NB4 (cell line): ENCODE measurements at regions not wholly inside any gene's neighbourhood (a gene's known extent, or its start where the extent isn't known, plus 50 kb on each side); places are given as distances from the start of the nearest gene placed in this dataset.

Experiments
- CTCF ChIP-seq: IDR thresholded peaks from one replicate; pipeline ENCODE4 v1.5.1; 2012; ENCODE audit warnings: low read depth, low read length
- MYC ChIP-seq: IDR thresholded peaks from 2 replicates; pipeline ENCODE4 v1.6.1; 2011; ENCODE audit warnings: low read depth, low read length
- POLR2A ChIP-seq: IDR thresholded peaks from 2 replicates; pipeline ENCODE4 v1.6.1; 2011; ENCODE audit warnings: mild to moderate bottlenecking; ENCODE audit not compliant: insufficient read length; ENCODE audit errors: extremely low read depth
- TF ChIP-seq, protein P1 (sequence below): IDR thresholded peaks from 2 replicates; pipeline ENCODE4 v1.6.1; 2011; ENCODE audit warnings: low read depth, low read length

DNA sequence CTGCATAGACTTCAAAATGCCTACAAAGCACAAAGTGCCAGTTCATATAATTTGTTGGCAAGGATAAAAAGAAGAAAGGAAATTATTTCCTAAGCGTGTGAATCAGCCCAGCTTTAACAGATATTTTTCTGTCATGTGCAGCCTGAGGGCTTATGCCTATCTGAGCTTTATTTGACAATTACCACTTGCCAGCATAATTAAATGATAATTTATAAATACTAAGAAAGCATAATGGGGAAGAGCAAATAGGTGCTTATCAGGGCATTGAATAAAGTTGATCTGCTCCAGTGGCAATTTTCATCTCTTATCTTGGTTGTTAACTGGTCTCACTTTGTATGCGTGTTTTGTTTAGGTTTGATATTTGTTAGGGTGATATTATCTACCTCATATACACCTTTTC lies 313.4 kb upstream of the DNAJC19 start:
- TF ChIP-seq CTCF (no peak), POLR2A (no peak), MYC (no peak)
- TF ChIP-seq, protein P1, sequence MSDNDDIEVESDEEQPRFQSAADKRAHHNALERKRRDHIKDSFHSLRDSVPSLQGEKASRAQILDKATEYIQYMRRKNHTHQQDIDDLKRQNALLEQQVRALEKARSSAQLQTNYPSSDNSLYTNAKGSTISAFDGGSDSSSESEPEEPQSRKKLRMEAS = no peak
